H1 (cell line): ENCODE measurements at regions not wholly inside any gene's neighbourhood (a gene's known extent, or its start where the extent isn't known, plus 50 kb on each side); places are given as distances from the start of the nearest gene placed in this dataset.

Experiments used
- CTCF ChIA-PET: fragments of 300-600 bp; sonication (Branson Sonifier 250); formaldehyde crosslinking; loops from one replicate; lab custom pipeline; 2021; ENCODE audit not compliant: partially characterized antibody; lab: Charles Lee
- POLR2A ChIA-PET: fragments of 300-600 bp; sonication (Branson Sonifier 250); formaldehyde crosslinking; loops from one replicate; lab custom pipeline; 2021; ENCODE audit warnings: inconsistent platforms; ENCODE audit not compliant: partially characterized antibody; lab: Charles Lee
- DNase-seq, 2 experiments: peaks; one replicate each; pipeline versions ENCODE4 v3.0.0 to v3.0.0-alpha.2; 2010 to 2022; ENCODE audit warnings: low spot score in 2 of 2, low read depth in 1 of 2, mixed read lengths in 1 of 2
- FAIRE-seq: peaks from 2 replicates; lab custom pipeline; 2011; peaks lifted over from hg19 to GRCh38; lab: Jason Lieb, UNC
- H2AFZ ChIP-seq: 2 replicates; pipeline ENCODE4 v1.8.1; 2012; ENCODE audit warnings: low read length, inconsistent platforms
- H2AK5ac ChIP-seq: 2 replicates; pipeline ENCODE4 v1.6.1; 2013; ENCODE audit warnings: low read depth, low read length
- H2BK120ac ChIP-seq: replicated peaks from 2 replicates; pipeline ENCODE3; 2013; ENCODE audit warnings: low read depth, low read length, inconsistent platforms
- H2BK12ac ChIP-seq: 2 replicates; pipeline ENCODE4 v1.6.1; 2013; ENCODE audit warnings: low read depth, low read length
- H2BK15ac ChIP-seq: 2 replicates; pipeline ENCODE4 v1.6.1; 2013; ENCODE audit warnings: low read length
- H2BK20ac ChIP-seq: 2 replicates; pipeline ENCODE4 v1.6.1; 2013; ENCODE audit warnings: low read length
- H2BK5ac ChIP-seq: 2 replicates; pipeline ENCODE4 v1.6.1; 2013; ENCODE audit warnings: low read depth, low read length
- H3K14ac ChIP-seq: 2 replicates; pipeline ENCODE4 v1.6.1; 2013; ENCODE audit warnings: inconsistent platforms; ENCODE audit not compliant: insufficient read length
- H3K18ac ChIP-seq: 2 replicates; pipeline ENCODE4 v1.6.1; 2013; ENCODE audit warnings: low read length; ENCODE audit errors: extremely low read depth
- H3K23ac ChIP-seq: 2 replicates; pipeline ENCODE4 v1.6.1; 2013; ENCODE audit warnings: inconsistent platforms; ENCODE audit not compliant: insufficient read length
- H3K23me2 ChIP-seq: 2 replicates; pipeline ENCODE4 v1.6.1; 2013; ENCODE audit warnings: low read depth, low read length
- H3K27ac ChIP-seq: 2 replicates; pipeline ENCODE4 v1.6.1; 2011; ENCODE audit warnings: low read depth, low read length, inconsistent platforms
- H3K27me3 ChIP-seq, 4 experiments: replicated peaks in 1 of 4; 1 replicate in 1 of 4; 2 replicates in 3 of 4; pipeline versions ENCODE4 v1.6.1 to v1.8.1; 2011 to 2013; ENCODE audit warnings: low read length in 3 of 4, mild to moderate bottlenecking in 3 of 4, inconsistent platforms in 2 of 4, mixed read lengths in 2 of 4, moderate library complexity in 1 of 4; ENCODE audit not compliant: control insufficient read depth in 3 of 4, insufficient read depth in 3 of 4; ENCODE audit errors: extremely low read depth in 1 of 4
- H3K36me3 ChIP-seq, 4 experiments: 2 replicates each; pipeline versions ENCODE4 v1.6.1 to v1.8.1; 2011 to 2013; ENCODE audit warnings: mild to moderate bottlenecking in 4 of 4, low read length in 3 of 4, moderate library complexity in 2 of 4, control low read depth in 1 of 4, inconsistent platforms in 1 of 4; ENCODE audit not compliant: insufficient read depth in 4 of 4, control insufficient read depth in 2 of 4
- H3K4ac ChIP-seq: replicated peaks from 2 replicates; pipeline ENCODE3; 2013; ENCODE audit warnings: low read length, low read depth, mixed read lengths, inconsistent platforms; ENCODE audit not compliant: insufficient read length
- H3K4me1 ChIP-seq, 4 experiments: replicated peaks in 1 of 4; 1 replicate in 1 of 4; 2 replicates in 3 of 4; pipeline versions ENCODE4 v1.6.1 to v1.8.1; 2011 to 2013; ENCODE audit warnings: low read length in 3 of 4, inconsistent platforms in 2 of 4, mixed read lengths in 1 of 4; ENCODE audit not compliant: insufficient read depth in 4 of 4, control insufficient read depth in 3 of 4
- H3K4me2 ChIP-seq, 2 experiments: 2 replicates each; pipeline versions ENCODE4 v1.6.1 to v1.8.1; 2011 to 2013; ENCODE audit warnings: low read depth in 2 of 2, low read length in 2 of 2, control low read depth in 1 of 2, inconsistent platforms in 1 of 2, mild to moderate bottlenecking in 1 of 2; ENCODE audit not compliant: insufficient read depth in 1 of 2
- H3K4me3 ChIP-seq, 4 experiments: fragments of 200-600, 300-600 bp in 1 of 4; sonication (generic), shearing (Covaris generic), sonication (Bioruptor Twin) in 1 of 4; 2 replicates each; pipeline versions ENCODE4 v1.5.1 to v1.8.1; 2011 to 2016; ENCODE audit warnings: low read length in 4 of 4, low read depth in 3 of 4, control low read depth in 2 of 4, inconsistent platforms in 2 of 4, mild to moderate bottlenecking in 2 of 4, mixed read lengths in 1 of 4, moderate library complexity in 1 of 4; ENCODE audit not compliant: insufficient read depth in 2 of 4; ENCODE audit errors: extremely low read depth in 1 of 4
- H3K56ac ChIP-seq: replicated peaks from 2 replicates; pipeline ENCODE3; 2013; ENCODE audit warnings: low read depth, mild to moderate bottlenecking, mixed read lengths, low read length, inconsistent platforms; ENCODE audit not compliant: insufficient read length
- H3K79me1 ChIP-seq: 2 replicates; pipeline ENCODE4 v1.6.1; 2013; ENCODE audit warnings: low read depth, low read length, control low read depth
- H3K79me2 ChIP-seq, 2 experiments: 2 replicates each; pipeline versions ENCODE4 v1.6.1 to v1.8.1; 2012 to 2013; ENCODE audit warnings: low read length in 2 of 2, mild to moderate bottlenecking in 2 of 2, inconsistent platforms in 1 of 2; ENCODE audit not compliant: insufficient read depth in 2 of 2, control insufficient read depth in 1 of 2
- H3K9ac ChIP-seq, 4 experiments: replicated peaks in 1 of 4; 1 replicate in 1 of 4; 2 replicates in 3 of 4; pipeline versions ENCODE4 v1.6.1 to v1.8.1; 2011 to 2013; ENCODE audit warnings: low read depth in 3 of 4, low read length in 3 of 4, control low read depth in 2 of 4, mild to moderate bottlenecking in 2 of 4, moderate library complexity in 2 of 4, inconsistent platforms in 1 of 4; ENCODE audit errors: extremely low read depth in 1 of 4
- H3K9me3 ChIP-seq, 2 experiments: 2 replicates each; pipeline versions ENCODE4 v1.6.1 to v1.8.1; 2012 to 2013; ENCODE audit warnings: mild to moderate bottlenecking in 2 of 2, moderate library complexity in 2 of 2, control low read depth in 1 of 2, inconsistent platforms in 1 of 2, low read depth in 1 of 2, low read length in 1 of 2, mixed read lengths in 1 of 2; ENCODE audit not compliant: insufficient read depth in 2 of 2
- H4K20me1 ChIP-seq, 2 experiments: replicated peaks in 1 of 2; 2 replicates each; pipeline versions ENCODE3 to v1.8.1; 2011 to 2013; ENCODE audit warnings: inconsistent platforms in 2 of 2, low read length in 2 of 2, mild to moderate bottlenecking in 1 of 2; ENCODE audit not compliant: insufficient read depth in 2 of 2, control insufficient read depth in 1 of 2
- H4K5ac ChIP-seq: 2 replicates; pipeline ENCODE4 v1.6.1; 2013; ENCODE audit warnings: low read length, low read depth, mixed read lengths, inconsistent platforms; ENCODE audit not compliant: insufficient read length
- H4K8ac ChIP-seq: 2 replicates; pipeline ENCODE4 v1.8.0; 2013; ENCODE audit warnings: mild to moderate bottlenecking, moderate library complexity, low read length, inconsistent platforms; ENCODE audit not compliant: insufficient read depth; ENCODE audit errors: extremely low read depth
- H4K91ac ChIP-seq: replicated peaks from 2 replicates; pipeline ENCODE3; 2013; ENCODE audit warnings: low read length, mixed read lengths, inconsistent platforms; ENCODE audit not compliant: insufficient read length
- POLR2A ChIP-seq, 2 experiments: IDR thresholded peaks; 1 replicate in 1 of 2; 2 replicates in 1 of 2; pipeline ENCODE4 v1.6.1; 2011; ENCODE audit warnings: low read depth in 2 of 2, low read length in 2 of 2, mild to moderate bottlenecking in 2 of 2; ENCODE audit errors: control extremely low read depth in 1 of 2
- USF2 ChIP-seq: IDR thresholded peaks from 2 replicates; pipeline ENCODE4 v1.6.1; 2011; ENCODE audit warnings: low read length, improper control_type of control experiment
- WGBS, 2 experiments: shearing (Covaris generic) in 1 of 2; methylation state at CpG; one replicate each; pipeline versions ENCODE4 v1.1.6 to v1.1.7; 2013 to 2015; ENCODE audit warnings: low lambda C conversion rate in 2 of 2, mixed read lengths in 2 of 2, inconsistent platforms in 1 of 2, low coverage in 1 of 2, missing lambda C conversion rate in 1 of 2; ENCODE audit not compliant: insufficient replicate concordance in 2 of 2, insufficient coverage in 1 of 2, insufficient read length in 1 of 2; ENCODE audit errors: extremely low coverage in 1 of 2, missing lambda C conversion rate in 1 of 2; 5-methylcytosine and 5-hydroxymethylcytosine counted together

GRCh38 chr7:12490940-12491339 lies 79.6 kb upstream of the SCIN start:
- TF ChIP-seq USF2 (no peak), POLR2A (IDR thresholded peaks at IDR 0.05; ENCODE audit: control extremely low read depth in 1 of 2, low read depth in 2 of 2, low read length in 2 of 2) (no peak)
- Histone ChIP-seq H3K9ac (no peak overlapping the region), H3K18ac (no peak overlapping the region), H3K14ac (no peak overlapping the region), H3K27ac (no peak overlapping the region), H2AK5ac (no peak overlapping the region), H3K27me3 (no peaks in the 10 kb centered on the region), H4K8ac (no peak overlapping the region), H3K23me2 (no peaks in the 10 kb centered on the region), H4K5ac (no peak overlapping the region), H2BK15ac (no peak overlapping the region), H3K9me3 (no peaks in the 10 kb centered on the region), H3K23ac (no peak overlapping the region), H3K4me1 (peaks cover 0 to 4% (median 0%) of the 10 kb centered on the region in 4 experiments; a peak in 1 of 7 replicates), H2BK20ac (no peak overlapping the region), H3K56ac (no peak overlapping the region), H3K4ac (no peak overlapping the region), H3K4me3 (no peak overlapping the region), H3K36me3 (no peaks in the 10 kb centered on the region), H2BK12ac (no peak overlapping the region), H2BK120ac (no peak overlapping the region), H4K91ac (no peak overlapping the region), H3K79me1 (no peaks in the 10 kb centered on the region), H3K4me2 (no peak overlapping the region), H2AFZ (no peak overlapping the region), H3K79me2 (no peaks in the 10 kb centered on the region), H2BK5ac (no peak overlapping the region), H4K20me1 (no peaks in the 10 kb centered on the region)
- ChIA-PET POLR2A (interaction anchor here (1.0 kb wide), 1 partner anchor 54 kb away, joined by 3 read pairs; no protein-coding TSS in a partner anchor), CTCF (interaction anchor here (0.7 to 2.5 kb wide), 38 partner anchors 8 to 772 kb away, joined by 3 to 103 read pairs (median 7); partner anchors contain the start of genes ARL4A and TMEM106B)
- whole genome bisulfite sequencing, 2 experiments, result 84% methylated on average over 2 of the region's 2 CpGs; no CpG with 5 or more reads in 1 of the 2 experiments
- DNase-seq, result no peak
- FAIRE-seq, result no peak
